C4-2B (cell line): ENCODE measurements at regions not wholly inside any gene's neighbourhood (a gene's known extent, or its start where the extent isn't known, plus 50 kb on each side); places are given as distances from the start of the nearest gene placed in this dataset.
"Not testable (repeated sequence)": the region's sequence is repeated elsewhere in the genome, so short reads cannot be mapped to it uniquely, and the experiment has no call there.

Experiments
- H3K27ac ChIP-seq: fragments of 450-650 bp; 2 replicates; pipeline ENCODE4 v1.5.1; 2017
- ZFX ChIP-seq: fragments of 450-650 bp; IDR thresholded peaks from 2 replicates; pipeline ENCODE4 v1.6.1; 2017
- TF ChIP-seq, protein P1 (sequence below): fragments of 450-650 bp; conservative IDR thresholded peaks from 2 replicates; pipeline ENCODE4 v1.5.1; 2017; ENCODE audit warnings: mild to moderate bottlenecking

DNA sequence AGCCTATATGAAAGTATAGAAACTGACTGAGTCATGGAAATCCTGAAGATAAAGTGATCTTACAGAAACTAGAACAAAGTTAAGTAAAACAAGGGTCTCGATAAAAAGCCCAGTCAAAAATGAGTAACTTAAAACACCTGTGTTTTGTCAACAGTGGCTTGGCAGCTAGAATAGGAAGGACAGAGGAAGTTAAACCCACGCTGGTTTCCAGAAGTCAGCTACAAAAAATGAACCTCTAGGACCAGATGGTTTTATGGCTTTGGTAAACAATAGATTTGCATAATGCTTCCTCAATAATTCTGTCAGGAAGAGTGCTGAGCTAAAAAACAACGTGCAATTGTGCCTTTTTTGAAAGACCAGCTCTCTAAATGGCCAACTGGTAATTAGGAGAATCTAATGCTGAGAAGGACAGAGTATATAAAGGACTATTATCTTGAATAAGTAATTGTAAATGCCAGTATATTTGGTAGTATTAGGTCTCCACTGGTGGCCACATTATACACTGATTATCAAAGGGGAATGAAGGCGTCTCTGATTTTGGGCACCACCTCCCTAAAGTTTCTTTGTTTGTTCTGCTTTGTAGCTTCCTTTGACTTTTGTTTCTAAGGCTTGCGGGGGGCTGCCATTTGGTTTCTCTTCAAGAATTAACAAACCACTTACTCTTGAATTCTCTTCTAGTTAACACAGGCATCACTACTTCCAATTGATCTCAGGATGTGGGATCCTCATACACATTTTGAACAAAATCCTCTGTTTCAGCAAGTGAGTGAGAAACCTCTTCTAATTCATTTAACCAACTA is 72.2 kb upstream of the PPP3CA start:
- TF ChIP-seq, protein P1, sequence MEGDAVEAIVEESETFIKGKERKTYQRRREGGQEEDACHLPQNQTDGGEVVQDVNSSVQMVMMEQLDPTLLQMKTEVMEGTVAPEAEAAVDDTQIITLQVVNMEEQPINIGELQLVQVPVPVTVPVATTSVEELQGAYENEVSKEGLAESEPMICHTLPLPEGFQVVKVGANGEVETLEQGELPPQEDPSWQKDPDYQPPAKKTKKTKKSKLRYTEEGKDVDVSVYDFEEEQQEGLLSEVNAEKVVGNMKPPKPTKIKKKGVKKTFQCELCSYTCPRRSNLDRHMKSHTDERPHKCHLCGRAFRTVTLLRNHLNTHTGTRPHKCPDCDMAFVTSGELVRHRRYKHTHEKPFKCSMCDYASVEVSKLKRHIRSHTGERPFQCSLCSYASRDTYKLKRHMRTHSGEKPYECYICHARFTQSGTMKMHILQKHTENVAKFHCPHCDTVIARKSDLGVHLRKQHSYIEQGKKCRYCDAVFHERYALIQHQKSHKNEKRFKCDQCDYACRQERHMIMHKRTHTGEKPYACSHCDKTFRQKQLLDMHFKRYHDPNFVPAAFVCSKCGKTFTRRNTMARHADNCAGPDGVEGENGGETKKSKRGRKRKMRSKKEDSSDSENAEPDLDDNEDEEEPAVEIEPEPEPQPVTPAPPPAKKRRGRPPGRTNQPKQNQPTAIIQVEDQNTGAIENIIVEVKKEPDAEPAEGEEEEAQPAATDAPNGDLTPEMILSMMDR: no peak
- TF ChIP-seq ZFX: no peak
- H3K27ac ChIP-seq: no peak overlapping the region

DNA sequence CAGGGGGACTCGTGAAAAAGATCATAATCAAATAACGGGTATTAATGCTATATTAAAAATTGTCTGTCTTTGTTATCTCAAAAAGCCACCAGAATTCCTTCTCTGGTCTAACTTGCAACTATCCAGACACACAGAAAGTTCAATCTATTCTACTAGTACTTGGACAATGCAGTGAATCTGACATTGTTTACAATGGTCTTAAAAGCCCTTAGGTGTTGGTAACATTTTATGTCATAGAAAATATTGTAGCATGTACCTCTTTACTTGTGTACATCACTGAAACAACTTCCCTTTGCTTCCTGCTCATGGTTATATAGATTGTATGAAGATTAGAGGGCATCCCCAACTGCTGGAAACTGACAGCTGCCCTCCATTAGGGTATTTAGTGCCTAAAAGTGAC is 71.1 kb upstream of the PPP3CA start:
- H3K27ac ChIP-seq: no peak overlapping the region
- TF ChIP-seq, protein P1: no peak
- TF ChIP-seq ZFX: no peak

DNA sequence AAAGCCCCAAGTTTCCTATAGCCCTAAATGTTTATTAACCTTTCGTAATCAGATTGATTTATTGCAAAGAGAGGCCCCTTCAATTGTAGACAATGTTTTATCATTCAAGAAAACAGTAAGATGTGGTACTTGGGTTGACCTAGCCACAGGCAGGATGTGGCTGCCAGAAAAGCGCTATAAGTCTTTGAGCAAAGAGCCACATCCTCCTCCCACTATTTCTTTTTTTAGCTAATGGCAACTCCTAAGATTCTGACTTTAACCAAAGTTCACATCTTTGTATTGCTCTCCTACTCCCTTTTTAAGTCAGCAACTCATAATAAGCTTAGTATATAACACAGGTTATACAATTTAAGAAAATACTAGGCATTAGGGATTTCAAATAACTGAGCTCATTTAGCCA is 70.7 kb upstream of the PPP3CA start:
- TF ChIP-seq, protein P1: no peak
- TF ChIP-seq ZFX: no peak
- H3K27ac ChIP-seq: no peak overlapping the region

DNA sequence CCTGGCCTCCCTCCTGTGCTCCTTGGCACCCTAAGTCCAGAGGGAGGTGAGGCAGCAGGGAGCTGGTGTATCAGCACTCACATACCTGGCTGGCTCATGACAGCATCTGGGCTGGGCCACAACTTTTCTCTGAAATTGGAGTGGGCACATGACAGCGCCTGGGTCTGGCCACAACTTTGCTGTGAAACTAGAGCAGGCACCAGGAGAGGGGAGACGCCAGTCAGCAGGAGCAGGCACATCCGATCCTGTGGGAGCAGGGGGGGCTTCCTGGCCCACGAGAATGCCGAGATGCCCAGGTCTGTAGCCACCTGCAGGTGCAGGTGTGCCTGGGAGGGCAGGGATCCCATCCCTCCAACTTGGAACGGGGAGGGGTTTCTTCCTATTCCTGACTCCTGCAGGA is 69.7 kb upstream of the PPP3CA start:
- TF ChIP-seq, protein P1: no peak
- no peak for TF ChIP-seq ZFX
- no peak overlapping the region for H3K27ac ChIP-seq

DNA sequence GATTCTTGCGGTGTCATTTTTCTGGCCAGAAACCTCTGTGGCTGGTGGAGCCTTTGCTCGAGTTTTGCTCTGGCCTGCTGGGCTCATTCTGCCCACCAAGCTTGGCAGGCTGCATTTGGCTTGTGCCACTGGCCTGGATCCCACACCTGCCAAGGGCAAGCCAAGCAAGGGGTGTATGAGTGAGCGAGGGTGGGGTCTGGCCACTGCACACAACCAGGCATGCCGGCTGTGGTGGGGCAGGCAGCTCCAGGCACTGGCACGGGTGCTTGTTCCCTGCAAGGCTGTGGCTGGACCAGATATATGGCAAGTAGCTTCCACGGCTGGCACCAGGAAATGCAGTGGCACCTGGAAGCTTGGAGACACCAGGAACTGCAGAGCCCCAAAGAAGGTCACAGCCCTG is 68.6 kb upstream of the PPP3CA start:
- no peak overlapping the region for H3K27ac ChIP-seq

DNA sequence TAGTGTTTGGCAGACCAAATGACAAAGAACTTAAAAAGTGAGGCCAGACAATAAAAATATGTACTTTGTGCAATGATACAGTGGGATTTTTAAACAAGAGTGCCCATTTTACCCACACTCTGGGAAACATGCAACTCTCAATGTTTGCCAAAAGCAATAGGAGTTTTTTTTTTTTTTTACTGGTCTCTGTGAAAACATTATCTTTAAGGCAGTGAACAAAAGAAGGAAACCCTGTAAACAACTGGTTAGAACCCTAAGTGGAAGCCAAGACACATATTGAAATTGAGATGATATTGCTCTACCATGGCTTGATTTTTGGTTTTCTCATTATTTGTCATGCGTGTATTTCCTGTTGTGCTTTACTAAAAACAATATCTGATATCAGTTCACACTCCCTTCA is 67.2 kb upstream of the PPP3CA start:
- no peak for TF ChIP-seq ZFX
- TF ChIP-seq, protein P1: no peak
- H3K27ac ChIP-seq: no peak overlapping the region

More for the DNA sequence above, 68.6 kb upstream of the PPP3CA start:
- no peak for TF ChIP-seq ZFX
- TF ChIP-seq, protein P1: no peak

DNA sequence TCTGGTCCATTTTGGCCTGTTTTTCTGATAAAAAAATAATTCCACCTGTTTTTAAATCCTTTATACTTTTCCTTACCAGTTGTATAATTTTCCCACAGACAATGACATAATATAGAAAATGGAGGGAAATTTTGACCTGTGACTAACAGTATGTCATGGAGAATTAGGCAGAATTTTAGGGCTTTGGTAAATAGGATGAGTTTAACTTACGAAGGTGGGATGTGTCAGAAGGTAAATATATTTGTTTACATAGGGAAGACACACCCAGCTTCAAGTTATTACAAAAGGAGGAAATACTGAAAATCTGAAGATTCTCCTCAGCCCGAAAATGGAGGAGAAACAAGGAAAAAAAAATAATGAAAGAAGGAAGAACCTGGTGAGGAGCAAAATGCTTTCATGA is 64.6 kb upstream of the PPP3CA start:
- TF ChIP-seq, protein P1: no peak
- TF ChIP-seq ZFX: no peak

DNA sequence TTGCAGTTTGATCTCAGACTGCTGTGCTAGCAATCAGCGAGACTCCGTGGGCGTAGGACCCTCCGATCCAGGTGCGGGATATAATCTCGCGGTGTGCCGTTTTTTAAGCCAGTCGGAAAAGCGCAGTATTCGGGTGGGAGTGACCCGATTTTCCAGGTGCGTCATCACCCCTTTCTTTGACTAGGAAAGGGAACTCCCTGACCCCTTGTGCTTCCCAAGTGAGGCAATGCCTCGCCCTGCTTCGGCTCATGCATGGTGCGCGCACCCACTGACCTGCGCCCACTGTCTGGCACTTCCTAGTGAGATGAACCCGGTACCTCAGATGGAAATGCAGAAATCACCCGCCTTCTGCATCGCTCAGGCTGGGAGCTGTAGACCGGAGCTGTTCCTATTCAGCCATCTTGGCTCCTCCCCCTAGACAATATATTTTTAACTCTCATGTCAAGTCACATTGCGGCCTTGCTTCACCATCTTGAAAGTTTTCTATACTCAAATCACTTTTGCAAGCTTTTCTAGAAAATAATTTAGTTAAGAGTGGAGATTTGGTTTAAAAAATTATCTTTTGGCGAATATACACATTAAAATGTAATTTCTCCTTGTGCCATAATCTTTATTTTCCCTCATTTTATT is 64.1 kb upstream of the PPP3CA start:
- not testable (repeated sequence) for H3K27ac ChIP-seq

More for the DNA sequence above, 64.6 kb upstream of the PPP3CA start:
- H3K27ac ChIP-seq: no peak overlapping the region
